ENCODE measurements at regions not wholly inside any gene's neighbourhood (a gene's known extent, or its start where the extent isn't known, plus 50 kb on each side); places are given as distances from the start of the nearest gene placed in this dataset.

- no peak for TF ChIP-seq CTCF (IDR thresholded peaks at IDR 0.05)
- TF ChIP-seq POLR2AphosphoS5 (IDR thresholded peaks at IDR 0.05): no peak
Measured at GRCh38 chr3:22373182-22373581, 622.2 kb upstream of the ZNF385D start.

Data from gastroesophageal sphincter (tissue), 3 donors.